H1 (cell line): ENCODE measurements at regions not wholly inside any gene's neighbourhood (a gene's known extent, or its start where the extent isn't known, plus 50 kb on each side); places are given as distances from the start of the nearest gene placed in this dataset.

ENCODE experiments used
- ASH2L ChIP-seq: fragments of 200-600, 300-600 bp; sonication (generic); IDR thresholded peaks from one replicate; pipeline ENCODE4 v1.7.1; 2017; ENCODE audit warnings: low read length
- CTBP2 ChIP-seq: IDR thresholded peaks from 2 replicates; pipeline ENCODE4 v1.7.0; 2011; ENCODE audit warnings: borderline replicate concordance, mild to moderate bottlenecking, moderate library complexity, mixed read lengths, low read length; ENCODE audit not compliant: insufficient read depth, insufficient read length
- RXRA ChIP-seq: IDR thresholded peaks from 2 replicates; pipeline ENCODE4 v1.6.1; 2011; ENCODE audit warnings: low read depth, mild to moderate bottlenecking, low read length, moderate library complexity; ENCODE audit not compliant: insufficient read depth
- SP1 ChIP-seq: IDR thresholded peaks from 2 replicates; pipeline ENCODE4 v1.6.1; 2011; ENCODE audit warnings: low read depth, low read length
- TF ChIP-seq, protein P1 (sequence below): fragments of 300-600 bp; sonication (generic); IDR thresholded peaks from 2 replicates; pipeline ENCODE4 v1.7.1; 2012; ENCODE audit warnings: low read length, moderate library complexity, mild to moderate bottlenecking, inconsistent platforms; ENCODE audit not compliant: insufficient replicate concordance

DNA sequence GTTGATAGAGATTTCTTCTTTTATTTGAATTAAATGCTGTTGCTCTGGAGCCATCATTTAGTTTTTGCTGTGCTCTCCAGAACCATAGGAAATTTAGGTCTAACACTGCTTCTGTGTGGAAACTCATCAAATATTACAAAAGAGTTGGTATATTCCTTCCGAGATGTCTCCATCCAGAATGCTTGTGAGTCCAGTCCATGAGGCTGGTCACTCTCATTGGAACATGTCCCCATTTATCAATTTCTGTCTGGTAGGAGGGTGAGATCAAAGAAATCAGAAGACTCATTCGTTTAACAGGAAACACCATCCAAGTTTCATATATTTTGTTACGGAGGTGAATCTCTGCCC, 52.4 kb upstream of the LMO2 start (continued):
- TF ChIP-seq, protein P1, sequence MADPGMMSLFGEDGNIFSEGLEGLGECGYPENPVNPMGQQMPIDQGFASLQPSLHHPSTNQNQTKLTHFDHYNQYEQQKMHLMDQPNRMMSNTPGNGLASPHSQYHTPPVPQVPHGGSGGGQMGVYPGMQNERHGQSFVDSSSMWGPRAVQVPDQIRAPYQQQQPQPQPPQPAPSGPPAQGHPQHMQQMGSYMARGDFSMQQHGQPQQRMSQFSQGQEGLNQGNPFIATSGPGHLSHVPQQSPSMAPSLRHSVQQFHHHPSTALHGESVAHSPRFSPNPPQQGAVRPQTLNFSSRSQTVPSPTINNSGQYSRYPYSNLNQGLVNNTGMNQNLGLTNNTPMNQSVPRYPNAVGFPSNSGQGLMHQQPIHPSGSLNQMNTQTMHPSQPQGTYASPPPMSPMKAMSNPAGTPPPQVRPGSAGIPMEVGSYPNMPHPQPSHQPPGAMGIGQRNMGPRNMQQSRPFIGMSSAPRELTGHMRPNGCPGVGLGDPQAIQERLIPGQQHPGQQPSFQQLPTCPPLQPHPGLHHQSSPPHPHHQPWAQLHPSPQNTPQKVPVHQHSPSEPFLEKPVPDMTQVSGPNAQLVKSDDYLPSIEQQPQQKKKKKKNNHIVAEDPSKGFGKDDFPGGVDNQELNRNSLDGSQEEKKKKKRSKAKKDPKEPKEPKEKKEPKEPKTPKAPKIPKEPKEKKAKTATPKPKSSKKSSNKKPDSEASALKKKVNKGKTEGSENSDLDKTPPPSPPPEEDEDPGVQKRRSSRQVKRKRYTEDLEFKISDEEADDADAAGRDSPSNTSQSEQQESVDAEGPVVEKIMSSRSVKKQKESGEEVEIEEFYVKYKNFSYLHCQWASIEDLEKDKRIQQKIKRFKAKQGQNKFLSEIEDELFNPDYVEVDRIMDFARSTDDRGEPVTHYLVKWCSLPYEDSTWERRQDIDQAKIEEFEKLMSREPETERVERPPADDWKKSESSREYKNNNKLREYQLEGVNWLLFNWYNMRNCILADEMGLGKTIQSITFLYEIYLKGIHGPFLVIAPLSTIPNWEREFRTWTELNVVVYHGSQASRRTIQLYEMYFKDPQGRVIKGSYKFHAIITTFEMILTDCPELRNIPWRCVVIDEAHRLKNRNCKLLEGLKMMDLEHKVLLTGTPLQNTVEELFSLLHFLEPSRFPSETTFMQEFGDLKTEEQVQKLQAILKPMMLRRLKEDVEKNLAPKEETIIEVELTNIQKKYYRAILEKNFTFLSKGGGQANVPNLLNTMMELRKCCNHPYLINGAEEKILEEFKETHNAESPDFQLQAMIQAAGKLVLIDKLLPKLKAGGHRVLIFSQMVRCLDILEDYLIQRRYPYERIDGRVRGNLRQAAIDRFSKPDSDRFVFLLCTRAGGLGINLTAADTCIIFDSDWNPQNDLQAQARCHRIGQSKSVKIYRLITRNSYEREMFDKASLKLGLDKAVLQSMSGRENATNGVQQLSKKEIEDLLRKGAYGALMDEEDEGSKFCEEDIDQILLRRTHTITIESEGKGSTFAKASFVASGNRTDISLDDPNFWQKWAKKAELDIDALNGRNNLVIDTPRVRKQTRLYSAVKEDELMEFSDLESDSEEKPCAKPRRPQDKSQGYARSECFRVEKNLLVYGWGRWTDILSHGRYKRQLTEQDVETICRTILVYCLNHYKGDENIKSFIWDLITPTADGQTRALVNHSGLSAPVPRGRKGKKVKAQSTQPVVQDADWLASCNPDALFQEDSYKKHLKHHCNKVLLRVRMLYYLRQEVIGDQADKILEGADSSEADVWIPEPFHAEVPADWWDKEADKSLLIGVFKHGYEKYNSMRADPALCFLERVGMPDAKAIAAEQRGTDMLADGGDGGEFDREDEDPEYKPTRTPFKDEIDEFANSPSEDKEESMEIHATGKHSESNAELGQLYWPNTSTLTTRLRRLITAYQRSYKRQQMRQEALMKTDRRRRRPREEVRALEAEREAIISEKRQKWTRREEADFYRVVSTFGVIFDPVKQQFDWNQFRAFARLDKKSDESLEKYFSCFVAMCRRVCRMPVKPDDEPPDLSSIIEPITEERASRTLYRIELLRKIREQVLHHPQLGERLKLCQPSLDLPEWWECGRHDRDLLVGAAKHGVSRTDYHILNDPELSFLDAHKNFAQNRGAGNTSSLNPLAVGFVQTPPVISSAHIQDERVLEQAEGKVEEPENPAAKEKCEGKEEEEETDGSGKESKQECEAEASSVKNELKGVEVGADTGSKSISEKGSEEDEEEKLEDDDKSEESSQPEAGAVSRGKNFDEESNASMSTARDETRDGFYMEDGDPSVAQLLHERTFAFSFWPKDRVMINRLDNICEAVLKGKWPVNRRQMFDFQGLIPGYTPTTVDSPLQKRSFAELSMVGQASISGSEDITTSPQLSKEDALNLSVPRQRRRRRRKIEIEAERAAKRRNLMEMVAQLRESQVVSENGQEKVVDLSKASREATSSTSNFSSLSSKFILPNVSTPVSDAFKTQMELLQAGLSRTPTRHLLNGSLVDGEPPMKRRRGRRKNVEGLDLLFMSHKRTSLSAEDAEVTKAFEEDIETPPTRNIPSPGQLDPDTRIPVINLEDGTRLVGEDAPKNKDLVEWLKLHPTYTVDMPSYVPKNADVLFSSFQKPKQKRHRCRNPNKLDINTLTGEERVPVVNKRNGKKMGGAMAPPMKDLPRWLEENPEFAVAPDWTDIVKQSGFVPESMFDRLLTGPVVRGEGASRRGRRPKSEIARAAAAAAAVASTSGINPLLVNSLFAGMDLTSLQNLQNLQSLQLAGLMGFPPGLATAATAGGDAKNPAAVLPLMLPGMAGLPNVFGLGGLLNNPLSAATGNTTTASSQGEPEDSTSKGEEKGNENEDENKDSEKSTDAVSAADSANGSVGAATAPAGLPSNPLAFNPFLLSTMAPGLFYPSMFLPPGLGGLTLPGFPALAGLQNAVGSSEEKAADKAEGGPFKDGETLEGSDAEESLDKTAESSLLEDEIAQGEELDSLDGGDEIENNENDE, result no peak
- TF ChIP-seq SP1, result no peak
- no peak for TF ChIP-seq ASH2L
- TF ChIP-seq CTBP2, result no peak
- TF ChIP-seq RXRA, result no peak
- TF ChIP-seq, all 59 proteins: peak for 0
